Pancreas (tissue), 10 donors: ENCODE measurements at regions not wholly inside any gene's neighbourhood (a gene's known extent, or its start where the extent isn't known, plus 50 kb on each side); places are given as distances from the start of the nearest gene placed in this dataset.

Experiments
- ATAC-seq, 4 donors: fragments of 200-7000 bp; cut with Tn5 transposase; one replicate each; pipeline versions ENCODE4 v1.8.0 to v1.9.1; 2020; ENCODE audit warnings: mild to moderate bottlenecking in 4 of 4, moderate library complexity in 4 of 4
- DNase-seq, 6 donors: peaks; one replicate each; pipeline ENCODE4 v3.0.0-alpha.2; 2020
- FAIRE-seq: peaks from 2 replicates; lab custom pipeline; 2012; peaks lifted over from hg19 to GRCh38; lab: Jason Lieb, UNC
- H3K27ac ChIP-seq, 4 donors: fragments of 200-600 bp; sonication (generic); 1 replicate in 3 of 4; 2 replicates in 1 of 4; pipeline versions ENCODE4 v1.5.0 to v1.8.0; 2020
- H3K27me3 ChIP-seq, 4 donors: fragments of 200-600 bp; one replicate each; pipeline ENCODE4 v1.8.0; 2021
- H3K36me3 ChIP-seq, 3 donors: fragments of 200-600 bp; sonication (generic) in 1 of 3; one replicate each; pipeline versions ENCODE4 v1.5.0 to v1.8.0; 2020 to 2021
- H3K4me1 ChIP-seq, 3 donors: fragments of 200-600 bp; one replicate each; pipeline ENCODE4 v1.8.0; 2021
- H3K4me3 ChIP-seq, 4 donors: fragments of 200-600 bp; sonication (generic) in 2 of 4; one replicate each; pipeline versions ENCODE4 v1.5.0 to v1.8.0; 2020 to 2021
- H3K9me3 ChIP-seq, 4 donors: fragments of 200-600 bp; one replicate each; pipeline ENCODE4 v1.8.0; 2021
- CTCF ChIP-seq, 4 donors: fragments of 200-600 bp; sonication (generic) in 3 of 4; IDR thresholded peaks; one replicate each; pipeline versions ENCODE4 v1.5.0 to v1.8.0; 2021; ENCODE audit warnings: antibody characterized with exemption in 4 of 4
- WGBS, 2 donors: extraction: QIAGEN DNeasy Blood & Tissue Kit; methylation state at CpG; one replicate each; pipeline ENCODE4 v1.1.7; 2013; 5-methylcytosine and 5-hydroxymethylcytosine counted together
- intact Hi-C, 3 donors: fragments of 100-400 bp; cut with DNase I; formaldehyde crosslinking; loops; one replicate each; pipeline versions ENCODE4 v1.11.1 to v1.14.2; 2022
- donor health status: healthy with polysubstance abuse.
- donor health status: DM: no; HTN: no; CAD: no; lungs with moderate emphysema.
- donor health status: DM: no; HTN: no; CAD: no.
- donor health status: control.
- donor health status: control.
- donor health status: Bipolar disorder and iron deficiency.
- donor health status: DM: yes; HTN: yes; CAD: no.
- donor health status: DM: no; HTN: no; CAD: no.
- donor health status: DM: no; HTN: no; CAD: no.
- donor health status: DM: yes; HTN: yes; CAD: no.

GRCh38 chr3:76715426-76715825 is 324.5 kb upstream of the ROBO2 start:
- DNase-seq (no peak), FAIRE-seq (no peak), ATAC-seq (no peak)
- Histone ChIP-seq H3K9me3 (no peaks in the 10 kb centered on the region), H3K4me1 (no peaks in the 10 kb centered on the region), H3K36me3 (no peaks in the 10 kb centered on the region), H3K27ac (no peak overlapping the region), H3K4me3 (no peak overlapping the region), H3K27me3 (no peaks in the 10 kb centered on the region)
- intact Hi-C loops = no loop called here
- 91 to 92% methylated on average over 1 of the region's 1 CpG for WGBS, 2 donors
- no peak for TF ChIP-seq CTCF (IDR thresholded peaks at IDR 0.05)

GRCh38 chr3:76723366-76723765 is 316.5 kb upstream of the ROBO2 start:
- no peak for FAIRE-seq
- intact Hi-C loops = no loop called here

GRCh38 chr3:76724075-76724474 is 315.8 kb upstream of the ROBO2 start:
- DNase-seq (no peak), ATAC-seq (no peak), FAIRE-seq (no peak)
- H3K4me1 ChIP-seq = no peaks in the 10 kb centered on the region
- no peak for TF ChIP-seq CTCF (IDR thresholded peaks at IDR 0.05)
- no peaks in the 10 kb centered on the region for H3K9me3 ChIP-seq
- H3K4me3 ChIP-seq = no peak overlapping the region
- WGBS, 2 donors = 93 to 100% methylated on average over 1 of the region's 1 CpG
- no peaks in the 10 kb centered on the region for H3K36me3 ChIP-seq
- intact Hi-C loops = no loop called here
- no peak overlapping the region for H3K27ac ChIP-seq
- H3K27me3 ChIP-seq = no peaks in the 10 kb centered on the region

More at GRCh38 chr3:76723366-76723765, 316.5 kb upstream of the ROBO2 start:
- no peak for ATAC-seq
- WGBS, 2 donors = 74 to 81% methylated on average over 2 of the region's 2 CpGs
- H3K27ac ChIP-seq = no peak overlapping the region
- TF ChIP-seq CTCF (IDR thresholded peaks at IDR 0.05) = no peak
- no peak overlapping the region for H3K4me3 ChIP-seq
- no peaks in the 10 kb centered on the region for H3K27me3 ChIP-seq
- H3K4me1 ChIP-seq = no peaks in the 10 kb centered on the region
- H3K9me3 ChIP-seq = no peaks in the 10 kb centered on the region
- no peak for DNase-seq
- H3K36me3 ChIP-seq = no peaks in the 10 kb centered on the region

GRCh38 chr3:76724706-76725105 is 315.2 kb upstream of the ROBO2 start:
- TF ChIP-seq CTCF (IDR thresholded peaks at IDR 0.05) = no peak
- H3K27ac ChIP-seq = no peak overlapping the region
- intact Hi-C loops = no loop called here
- H3K4me3 ChIP-seq = no peak overlapping the region
- H3K9me3 ChIP-seq = no peaks in the 10 kb centered on the region
- FAIRE-seq (no peak), DNase-seq (no peak), ATAC-seq (no peak)
- no peaks in the 10 kb centered on the region for H3K4me1 ChIP-seq
- no peaks in the 10 kb centered on the region for H3K36me3 ChIP-seq
- no peaks in the 10 kb centered on the region for H3K27me3 ChIP-seq
- 80 to 86% methylated on average over 4 of the region's 4 CpGs for WGBS, 2 donors

- Histone ChIP-seq H3K27ac (no peak overlapping the region), H3K36me3 (no peaks in the 10 kb centered on the region), H3K27me3 (no peaks in the 10 kb centered on the region), H3K4me1 (no peaks in the 10 kb centered on the region), H3K4me3 (no peak overlapping the region), H3K9me3 (no peaks in the 10 kb centered on the region)
- WGBS, 2 donors = 85 to 89% methylated on average over 5 of the region's 5 CpGs
- DNase-seq (no peak), FAIRE-seq (no peak), ATAC-seq (no peak)
- intact Hi-C loops = no loop called here
- no peak for TF ChIP-seq CTCF (IDR thresholded peaks at IDR 0.05)
These were observed 313.9 kb upstream of the ROBO2 start for GRCh38 chr3:76726034-76726433.
